ENCODE measurements at regions not wholly inside any gene's neighbourhood (a gene's known extent, or its start where the extent isn't known, plus 50 kb on each side); places are given as distances from the start of the nearest gene placed in this dataset.
"Not testable (repeated sequence)": the region's sequence is repeated elsewhere in the genome, so short reads cannot be mapped to it uniquely, and the experiment has no call there.

GRCh38 chr4:14125375-14126129, 498.0 kb upstream of the BOD1L1 start:
- DNase-seq = no peak

DNA sequence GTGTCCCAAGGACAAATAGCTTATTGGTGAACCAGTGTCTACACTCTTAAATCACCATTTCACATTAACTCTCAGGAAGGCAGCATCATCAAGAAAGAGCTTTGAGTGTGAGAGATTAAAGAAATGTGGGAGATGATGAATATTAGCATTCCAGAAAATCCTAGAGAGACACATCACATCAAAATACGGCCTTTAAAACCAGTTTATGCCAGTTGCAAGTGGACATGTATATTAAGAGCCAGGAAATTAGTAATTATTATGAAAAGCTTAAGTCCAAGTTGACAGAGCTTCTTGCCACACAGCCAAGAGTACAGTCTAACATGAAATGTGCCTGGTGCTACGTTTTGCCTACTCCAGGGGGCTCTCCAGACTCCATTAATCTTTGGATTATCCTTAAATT, 503.0 kb upstream of the BOD1L1 start:
- DNase-seq = peak; percentile 8

- no peak for DNase-seq
These were observed 503.8 kb upstream of the BOD1L1 start for GRCh38 chr4:14131335-14131734.

- DNase-seq = no peak
These were observed 504.8 kb upstream of the BOD1L1 start for GRCh38 chr4:14132301-14132700.

DNA sequence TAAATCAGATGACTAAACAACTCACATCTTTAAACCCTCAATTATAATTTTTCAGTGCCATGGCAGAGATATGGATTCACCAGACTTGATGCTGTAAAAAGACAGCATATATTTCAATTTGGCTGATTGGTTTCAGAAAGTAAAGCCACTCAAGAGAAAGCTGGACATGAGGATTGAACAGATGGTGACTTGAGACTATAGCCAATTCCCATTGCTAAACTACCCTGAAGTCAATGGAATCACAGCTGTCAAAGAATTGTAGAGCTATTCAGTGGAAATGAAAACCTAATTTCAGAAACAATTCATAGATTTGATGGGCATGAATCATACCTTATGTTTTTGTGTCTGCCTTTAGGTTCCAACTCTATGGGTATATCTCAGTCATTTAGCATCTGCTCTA, 510.6 kb upstream of the BOD1L1 start:
- DNase-seq = no peak

GRCh38 chr4:14143892-14144291, 516.4 kb upstream of the BOD1L1 start:
- DNase-seq = no peak

GRCh38 chr4:14149176-14150053, 521.9 kb upstream of the BOD1L1 start:
- DNase-seq = no peak

DNA sequence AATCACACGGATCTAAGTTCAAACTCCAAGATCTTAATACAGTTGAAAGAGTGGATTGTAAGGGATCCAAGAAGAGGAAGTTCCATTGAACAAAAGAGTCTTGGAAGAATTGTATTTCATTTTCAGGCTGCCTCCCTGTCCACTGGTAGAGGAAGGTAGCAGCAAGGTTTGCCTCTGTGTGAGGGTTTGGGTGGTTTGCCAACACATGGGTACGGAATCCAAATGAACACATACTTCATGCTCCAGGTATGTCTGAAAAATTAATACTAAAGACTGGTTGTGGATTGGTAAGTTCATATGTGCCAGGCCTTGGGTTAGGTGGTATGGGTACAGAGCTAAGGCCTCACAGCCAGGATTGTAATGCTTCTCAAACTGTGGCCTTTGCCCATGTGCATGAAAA, 523.6 kb upstream of the BOD1L1 start:
- no peak for DNase-seq

GRCh38 chr4:14152834-14153519, 525.5 kb upstream of the BOD1L1 start:
- DNase-seq = no peak

GRCh38 chr4:14155803-14156202, 528.3 kb upstream of the BOD1L1 start:
- no peak for DNase-seq

GRCh38 chr4:14157262-14157661, 529.7 kb upstream of the BOD1L1 start:
- no peak for DNase-seq

DNA sequence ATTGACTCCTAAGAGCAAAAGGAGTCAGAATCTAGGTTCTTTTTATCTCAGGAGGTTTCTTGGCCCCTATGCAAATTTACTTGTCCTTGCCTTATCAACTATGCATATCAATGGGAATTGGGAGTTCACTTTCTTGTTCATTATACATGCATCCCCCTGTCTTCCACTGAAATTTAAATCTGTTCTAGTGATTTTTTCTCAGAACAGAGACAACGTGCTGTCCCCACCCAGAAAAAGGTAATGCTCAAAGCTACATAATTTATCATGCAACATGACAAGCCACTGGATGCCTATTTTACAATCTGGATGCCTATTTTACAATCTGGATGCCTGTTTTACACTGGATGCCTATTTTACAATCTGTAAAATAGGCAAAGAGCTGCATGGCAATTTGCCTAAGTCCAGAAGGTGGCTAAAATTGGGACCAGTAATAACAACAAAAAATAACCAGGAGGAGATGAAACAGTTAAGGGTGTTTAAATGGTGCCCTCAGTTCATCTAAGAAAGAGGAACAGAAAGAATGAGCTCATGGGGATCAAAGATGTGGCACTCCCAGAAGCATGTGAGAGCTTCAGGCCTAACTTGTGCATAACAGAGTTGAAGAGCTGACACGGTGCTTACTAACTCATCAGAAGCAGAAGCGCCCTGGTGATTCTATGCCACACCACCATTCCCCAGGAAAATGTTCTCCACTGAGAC, 537.8 kb upstream of the BOD1L1 start:
- DNase-seq = no peak

DNA sequence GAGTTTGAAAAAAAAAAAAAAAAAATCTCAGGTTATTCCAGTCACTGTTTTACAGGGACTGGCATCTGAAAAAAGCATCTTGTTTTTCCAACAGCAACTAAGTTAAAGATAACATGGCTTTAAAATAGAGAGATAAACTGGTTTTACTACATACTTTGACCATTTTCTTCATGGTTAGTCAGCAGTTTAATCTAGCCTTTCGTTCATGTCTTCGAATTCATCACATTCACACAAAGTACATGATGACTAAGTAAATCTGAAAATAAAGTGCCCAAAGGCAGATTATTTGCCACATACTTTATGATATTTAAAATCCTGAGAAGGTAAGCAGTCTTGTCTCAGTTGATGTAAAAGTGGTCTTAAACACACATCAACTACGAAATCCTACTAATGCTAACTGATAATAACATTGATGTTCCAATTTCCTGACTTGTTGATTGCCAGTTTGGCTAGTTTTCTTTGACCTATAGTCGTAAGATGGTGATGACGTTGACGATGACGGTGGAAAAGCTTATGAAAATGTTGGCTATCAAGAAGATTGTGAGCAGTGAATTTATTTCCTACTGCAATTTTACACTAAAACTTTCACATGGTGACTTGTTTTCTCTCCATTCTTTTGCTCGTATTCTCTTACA, 540.5 kb upstream of the BOD1L1 start:
- no peak for DNase-seq

DNA sequence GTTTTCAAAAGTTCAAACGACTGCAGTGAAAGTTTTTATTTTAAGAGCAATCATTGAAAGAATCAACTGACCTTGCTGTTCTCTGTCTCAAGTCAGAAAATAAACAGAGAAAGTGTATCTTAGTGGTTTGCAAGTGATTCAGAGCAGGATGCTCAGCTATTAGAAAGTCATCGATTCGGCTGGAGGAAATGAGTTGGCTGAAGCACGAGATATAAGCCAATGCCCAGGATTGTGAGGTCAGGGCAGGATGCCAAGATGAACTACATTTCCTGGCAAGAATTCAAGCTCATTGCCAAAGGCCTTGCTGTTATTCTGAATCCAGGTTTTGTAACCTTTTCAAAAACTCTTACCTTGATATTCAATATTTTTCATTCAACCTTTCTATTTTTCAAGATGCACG, 541.4 kb upstream of the BOD1L1 start:
- peak; percentile 83 for DNase-seq

DNA sequence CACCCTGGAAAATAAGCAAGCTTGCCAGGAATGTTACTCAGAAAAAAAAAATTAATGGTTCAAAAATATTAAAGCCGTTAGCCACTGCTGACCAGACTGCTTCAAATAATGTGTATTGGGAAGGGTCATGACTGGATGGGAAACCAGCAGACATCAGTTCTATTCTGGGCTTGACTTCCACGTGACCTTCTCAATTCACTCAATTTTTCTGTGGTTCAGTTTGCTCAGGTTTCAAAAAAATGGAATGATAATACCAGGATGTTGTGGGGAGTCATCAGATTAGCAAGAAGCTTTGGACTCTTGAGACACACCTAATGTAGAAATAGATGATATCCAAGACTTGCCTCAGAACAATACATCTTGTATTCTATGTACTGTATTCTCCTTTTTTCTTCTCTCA, 541.9 kb upstream of the BOD1L1 start:
- DNase-seq = peak; percentile 44

DNA sequence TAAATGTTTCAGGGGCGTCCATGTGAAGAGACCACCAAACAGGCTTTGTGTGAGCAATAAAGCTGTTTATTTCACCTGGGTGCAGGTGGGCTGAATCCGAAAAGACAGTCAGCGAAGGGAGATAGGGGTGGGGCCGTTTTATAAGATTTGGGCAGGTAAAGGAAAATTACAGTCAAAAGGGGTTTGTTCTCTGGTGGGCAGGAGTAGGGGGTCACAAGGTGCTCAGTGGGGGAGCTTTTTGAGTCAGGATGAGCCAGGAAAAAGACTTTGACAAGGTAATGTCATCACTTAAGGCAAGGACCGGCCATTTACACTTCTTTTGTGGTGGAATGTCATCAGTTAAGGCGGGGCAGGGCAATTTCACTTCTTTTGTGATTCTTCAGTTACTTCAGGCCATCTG, 542.4 kb upstream of the BOD1L1 start:
- DNase-seq = not testable (repeated sequence)

- no peak for DNase-seq
These were observed 549.1 kb upstream of the BOD1L1 start for GRCh38 chr4:14176613-14177012.

GRCh38 chr4:14177987-14178386, 550.5 kb upstream of the BOD1L1 start:
- no peak for DNase-seq

DNA sequence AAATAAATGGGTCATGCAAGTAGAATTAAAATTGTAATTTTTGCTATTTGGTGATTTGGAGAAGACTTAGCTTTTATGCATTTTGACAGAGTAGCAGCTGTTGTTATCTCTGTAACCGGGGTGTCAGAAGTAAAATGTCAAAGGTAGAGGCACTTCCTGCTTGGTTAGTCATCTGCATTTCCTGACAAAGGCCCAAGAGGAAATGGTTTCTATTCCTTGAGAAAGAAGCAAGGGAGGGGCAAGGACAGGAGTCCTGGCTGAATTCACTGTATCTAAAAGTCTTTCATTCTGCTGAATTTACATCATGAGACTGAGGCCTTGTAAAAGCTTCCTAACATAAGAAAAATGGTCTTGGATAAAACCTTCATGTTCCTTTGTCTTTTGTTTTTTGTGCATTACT, 550.9 kb upstream of the BOD1L1 start:
- DNase-seq = peak; percentile 34

DNA sequence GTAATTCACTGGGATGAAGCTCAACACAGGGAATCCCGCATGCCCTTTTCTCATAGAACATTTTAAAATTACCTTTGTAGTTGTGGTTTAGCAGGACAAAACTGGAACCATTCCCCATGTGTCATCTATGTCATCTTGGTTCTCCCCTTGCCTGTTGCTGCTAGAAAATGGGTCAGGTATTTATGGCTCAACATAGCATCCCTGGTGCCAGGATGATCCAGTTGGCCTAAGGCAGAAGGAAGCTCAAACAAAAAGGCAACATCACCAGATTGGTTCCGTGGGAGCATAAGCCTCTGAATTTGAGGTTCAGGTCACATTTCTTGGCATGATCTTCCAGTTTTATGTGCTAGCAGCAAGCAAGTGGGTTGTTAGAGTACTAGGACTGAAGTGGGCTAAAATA, 552.6 kb upstream of the BOD1L1 start:
- no peak for DNase-seq

DNA sequence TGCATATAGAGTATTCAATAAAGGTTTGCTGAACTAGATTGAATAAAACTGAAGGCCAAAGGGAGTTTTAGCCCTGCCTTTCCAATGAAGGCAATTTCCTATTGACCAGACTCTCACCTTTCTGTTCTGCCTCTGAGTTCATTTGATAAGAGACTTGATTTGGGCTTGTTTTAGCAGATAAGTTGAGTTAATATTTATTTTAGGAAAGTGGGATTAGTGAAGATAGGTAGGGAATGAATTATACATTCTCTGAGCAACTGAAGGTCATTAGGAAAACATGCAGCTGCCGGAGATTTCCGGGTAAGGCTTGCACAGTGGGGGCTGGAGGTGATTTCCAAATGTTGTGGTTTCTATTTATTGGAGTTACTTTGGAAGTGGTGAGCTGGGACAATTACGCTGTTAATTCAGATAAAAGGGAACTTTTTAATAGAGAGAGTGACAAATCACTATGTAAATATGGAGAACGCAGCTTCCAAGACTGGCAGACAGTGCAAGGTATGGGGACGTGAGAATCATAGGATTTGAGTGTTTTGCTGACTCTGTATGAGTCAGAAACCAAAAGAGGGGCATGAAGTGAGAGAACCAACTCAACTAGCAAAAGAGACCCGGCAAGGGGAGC, 553.6 kb upstream of the BOD1L1 start:
- peak; percentile 20 for DNase-seq

DNA sequence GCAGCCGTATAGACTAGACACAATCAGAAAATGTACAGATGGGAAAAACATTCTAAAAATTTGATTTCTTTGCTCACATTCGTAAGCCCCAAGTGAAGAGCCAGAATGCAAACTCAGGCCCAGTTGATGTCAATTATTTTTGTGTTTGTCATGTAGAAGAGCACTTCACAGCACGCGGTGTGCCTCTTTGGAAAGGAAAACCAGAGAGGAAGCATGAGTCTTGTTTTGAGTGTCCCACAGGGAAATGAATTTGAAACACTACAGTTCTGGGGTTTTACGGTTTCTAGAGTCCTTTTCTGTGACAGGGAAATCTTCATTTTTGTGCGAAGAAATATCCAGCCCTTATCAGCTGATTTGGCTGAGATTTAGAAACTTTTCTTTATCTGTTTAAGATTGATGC, 554.6 kb upstream of the BOD1L1 start:
- DNase-seq = no peak
